ENCODE measurements at regions not wholly inside any gene's neighbourhood (a gene's known extent, or its start where the extent isn't known, plus 50 kb on each side); places are given as distances from the start of the nearest gene placed in this dataset.

- TF ChIP-seq, protein P1, sequence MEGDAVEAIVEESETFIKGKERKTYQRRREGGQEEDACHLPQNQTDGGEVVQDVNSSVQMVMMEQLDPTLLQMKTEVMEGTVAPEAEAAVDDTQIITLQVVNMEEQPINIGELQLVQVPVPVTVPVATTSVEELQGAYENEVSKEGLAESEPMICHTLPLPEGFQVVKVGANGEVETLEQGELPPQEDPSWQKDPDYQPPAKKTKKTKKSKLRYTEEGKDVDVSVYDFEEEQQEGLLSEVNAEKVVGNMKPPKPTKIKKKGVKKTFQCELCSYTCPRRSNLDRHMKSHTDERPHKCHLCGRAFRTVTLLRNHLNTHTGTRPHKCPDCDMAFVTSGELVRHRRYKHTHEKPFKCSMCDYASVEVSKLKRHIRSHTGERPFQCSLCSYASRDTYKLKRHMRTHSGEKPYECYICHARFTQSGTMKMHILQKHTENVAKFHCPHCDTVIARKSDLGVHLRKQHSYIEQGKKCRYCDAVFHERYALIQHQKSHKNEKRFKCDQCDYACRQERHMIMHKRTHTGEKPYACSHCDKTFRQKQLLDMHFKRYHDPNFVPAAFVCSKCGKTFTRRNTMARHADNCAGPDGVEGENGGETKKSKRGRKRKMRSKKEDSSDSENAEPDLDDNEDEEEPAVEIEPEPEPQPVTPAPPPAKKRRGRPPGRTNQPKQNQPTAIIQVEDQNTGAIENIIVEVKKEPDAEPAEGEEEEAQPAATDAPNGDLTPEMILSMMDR (IDR thresholded peaks at IDR 0.05): no peak
- no peak for TF ChIP-seq POLR2A (IDR thresholded peaks at IDR 0.05)
Observed at GRCh38 chr4:34220601-34221000, 2023.7 kb downstream of the ARAP2 start.
